CD4-positive, alpha-beta T cell (primary cell): ENCODE measurements at regions not wholly inside any gene's neighbourhood (a gene's known extent, or its start where the extent isn't known, plus 50 kb on each side); places are given as distances from the start of the nearest gene placed in this dataset.

Source experiments
- ATAC-seq: fragments of 200-7000 bp; cut with Tn5 transposase; one replicate; pipeline ENCODE4 v1.10.0; 2022; ENCODE audit warnings: mild to moderate bottlenecking; ENCODE audit not compliant: poor library complexity
- CTCF ChIA-PET: fragments of 350-600 bp; sonication (Branson Sonifier 250); formaldehyde crosslinking; loops from one replicate; lab custom pipeline; 2021; ENCODE audit warnings: antibody characterized with exemption, inconsistent platforms; lab: Charles Lee
- POLR2A ChIA-PET: fragments of 350-600 bp; sonication (Branson Sonifier 250); formaldehyde crosslinking; loops from one replicate; lab custom pipeline; 2021; ENCODE audit warnings: antibody characterized with exemption, inconsistent platforms; lab: Charles Lee
- DNase-seq, 14 experiments: peaks; one replicate each; pipeline ENCODE4 v3.0.0-alpha.2; 2013 to 2020; ENCODE audit warnings: mixed read lengths in 2 of 14
- H3K27ac ChIP-seq, 2 donors: one replicate each; pipeline versions ENCODE4 v1.5.1 to v1.7.0; 2013; ENCODE audit warnings: low read length in 2 of 2, low read depth in 1 of 2, mild to moderate bottlenecking in 1 of 2
- H3K27me3 ChIP-seq, 2 experiments: 1 replicate in 1 of 2; 2 replicates in 1 of 2; pipeline versions ENCODE4 v1.6.1 to v1.7.0; 2013; ENCODE audit warnings: low read length in 2 of 2, control low read depth in 1 of 2, mild to moderate bottlenecking in 1 of 2, moderate library complexity in 1 of 2; ENCODE audit not compliant: insufficient read depth in 2 of 2, control insufficient read depth in 1 of 2
- H3K36me3 ChIP-seq: one replicate; pipeline ENCODE4 v1.6.1; 2013; ENCODE audit warnings: low read length, control low read depth; ENCODE audit not compliant: insufficient read depth
- H3K4me1 ChIP-seq: one replicate; pipeline ENCODE4 v1.6.1; 2013; ENCODE audit warnings: low read length, control low read depth; ENCODE audit not compliant: insufficient read depth
- H3K4me3 ChIP-seq: one replicate; pipeline ENCODE4 v1.5.1; 2013; ENCODE audit warnings: mild to moderate bottlenecking, low read length, moderate library complexity
- H3K9me3 ChIP-seq, 2 experiments: 1 replicate in 1 of 2; 2 replicates in 1 of 2; pipeline versions ENCODE4 v1.6.1 to v1.7.0; 2013; ENCODE audit warnings: low read length in 2 of 2, mild to moderate bottlenecking in 2 of 2, control low read depth in 1 of 2, moderate library complexity in 1 of 2; ENCODE audit not compliant: control insufficient read depth in 1 of 2, insufficient read depth in 1 of 2
- H3K27ac Mint-ChIP-seq: one replicate; pipeline ENCODE4 v1.8.0; 2020; ENCODE audit warnings: mixed read lengths
- H3K27me3 Mint-ChIP-seq: one replicate; pipeline ENCODE4 v1.8.0; 2021; ENCODE audit warnings: mixed read lengths
- H3K36me3 Mint-ChIP-seq: one replicate; pipeline ENCODE4 v1.8.0; 2021; ENCODE audit warnings: low read depth, mixed read lengths
- H3K4me1 Mint-ChIP-seq: one replicate; pipeline ENCODE4 v1.8.0; 2021; ENCODE audit warnings: low read depth, mixed read lengths
- H3K4me3 Mint-ChIP-seq: one replicate; pipeline ENCODE4 v1.8.0; 2020; ENCODE audit warnings: mild to moderate bottlenecking, mixed read lengths
- H3K9me3 Mint-ChIP-seq: one replicate; pipeline ENCODE4 v1.8.0; 2020; ENCODE audit warnings: mixed read lengths
- CTCF ChIP-seq: fragments of 200-600 bp; IDR thresholded peaks from one replicate; pipeline ENCODE4 v1.8.0; 2022; ENCODE audit warnings: antibody characterized with exemption, mild to moderate bottlenecking
- intact Hi-C, 2 experiments: fragments of 100-400 bp; cut with DNase I in 1 of 2; cut with micrococcal nuclease in 1 of 2; formaldehyde crosslinking; loops; one replicate each; pipeline versions ENCODE4 v1.15.1 to v1.9.0; 2023 to 2025; cut with DNase I, micrococcal nuclease

- intact Hi-C loops = no loop called here
- Histone ChIP-seq H3K4me1 (no peaks in the 10 kb centered on the region), H3K4me3 (no peak overlapping the region), H3K9me3 (no peaks in the 10 kb centered on the region), H3K36me3 (no peaks in the 10 kb centered on the region), H3K27ac (no peak overlapping the region), H3K27me3 (peaks cover 0 to 2% of the 10 kb centered on the region in 2 experiments)
- ChIA-PET POLR2A (no interaction called here), CTCF (no interaction called here)
- Mint-ChIP-seq H3K36me3 (no peaks in the 10 kb centered on the region), H3K9me3 (no peaks in the 10 kb centered on the region), H3K27ac (no peak overlapping the region), H3K27me3 (peaks cover 3% of the 10 kb centered on the region), H3K4me1 (no peaks in the 10 kb centered on the region), H3K4me3 (no peak overlapping the region)
- DNase-seq (no peak), ATAC-seq (no peak)
- no peak for TF ChIP-seq CTCF
Observed at GRCh38 chr1:110736900-110737605, 62.3 kb upstream of the KCNA3 start.

GRCh38 chr1:110734133-110734680 lies 59.5 kb upstream of the KCNA3 start:
- Histone ChIP-seq H3K36me3 (no peaks in the 10 kb centered on the region), H3K9me3 (no peaks in the 10 kb centered on the region), H3K4me1 (no peaks in the 10 kb centered on the region), H3K27ac (no peak overlapping the region), H3K4me3 (no peak overlapping the region), H3K27me3 (peaks cover 0 to 2% of the 10 kb centered on the region in 2 experiments)
- H3K4me1 Mint-ChIP-seq = no peaks in the 10 kb centered on the region
- ATAC-seq (no peak), DNase-seq (no peak)
- no peak for TF ChIP-seq CTCF
- H3K4me3 Mint-ChIP-seq = no peak overlapping the region
- no peak overlapping the region for H3K27ac Mint-ChIP-seq
- H3K36me3 Mint-ChIP-seq = no peaks in the 10 kb centered on the region
- ChIA-PET CTCF (no interaction called here), POLR2A (no interaction called here)
- intact Hi-C loops = no loop called here
- no peaks in the 10 kb centered on the region for H3K9me3 Mint-ChIP-seq
- H3K27me3 Mint-ChIP-seq = no peaks in the 10 kb centered on the region

- H3K36me3 ChIP-seq = no peaks in the 10 kb centered on the region
- H3K9me3 ChIP-seq = no peaks in the 10 kb centered on the region
- Mint-ChIP-seq H3K4me3 (no peak overlapping the region), H3K27me3 (no peaks in the 10 kb centered on the region), H3K9me3 (no peaks in the 10 kb centered on the region), H3K27ac (no peak overlapping the region), H3K36me3 (no peaks in the 10 kb centered on the region), H3K4me1 (peaks cover 20% of the 10 kb centered on the region)
- DNase-seq (no peak), ATAC-seq (no peak)
- no peak overlapping the region for H3K27ac ChIP-seq
- POLR2A ChIA-PET = no interaction called here
- H3K4me3 ChIP-seq = no peak overlapping the region
- peaks cover 12% of the 10 kb centered on the region for H3K4me1 ChIP-seq
- CTCF ChIA-PET = interaction anchor here (1.4 kb wide), 1 partner anchor 35 kb away, joined by 3 read pairs; no protein-coding TSS in a partner anchor
- no peaks in the 10 kb centered on the region for H3K27me3 ChIP-seq
- intact Hi-C loops = no loop called here
- no peak for TF ChIP-seq CTCF
Observed at GRCh38 chr1:110731529-110731928, 56.8 kb upstream of the KCNA3 start.
